DMS114 treated with DMSO at 0.1 percent for 48 hours (cell line): ENCODE measurements at regions not wholly inside any gene's neighbourhood (a gene's known extent, or its start where the extent isn't known, plus 50 kb on each side); places are given as distances from the start of the nearest gene placed in this dataset.

Experiments used
- DNase-seq: peaks from one replicate; lab custom pipeline; 2025; ENCODE audit not compliant: unreplicated experiment; lab: John Stamatoyannopoulos, UW

DNA sequence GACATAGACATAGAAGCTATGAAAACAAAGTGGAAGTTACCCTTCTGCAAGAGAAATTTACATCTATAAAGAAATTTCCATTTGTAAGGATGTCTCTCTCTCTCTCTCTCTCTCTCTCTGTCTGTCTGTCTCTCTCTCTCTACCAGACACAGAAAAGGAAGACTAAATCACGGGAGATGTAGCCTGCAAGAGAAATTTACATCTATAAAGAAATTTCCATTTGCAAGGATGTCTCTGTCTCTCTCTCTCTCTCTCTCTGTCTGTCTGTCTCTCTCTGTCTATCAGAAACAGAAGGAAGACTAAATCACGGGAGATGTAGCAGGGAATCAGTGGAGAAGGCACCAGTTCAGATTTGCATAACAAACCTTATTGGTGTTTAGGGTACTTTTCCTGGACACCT is 65.6 kb upstream of the CTSO start:
- DNase-seq: no peak

DNA sequence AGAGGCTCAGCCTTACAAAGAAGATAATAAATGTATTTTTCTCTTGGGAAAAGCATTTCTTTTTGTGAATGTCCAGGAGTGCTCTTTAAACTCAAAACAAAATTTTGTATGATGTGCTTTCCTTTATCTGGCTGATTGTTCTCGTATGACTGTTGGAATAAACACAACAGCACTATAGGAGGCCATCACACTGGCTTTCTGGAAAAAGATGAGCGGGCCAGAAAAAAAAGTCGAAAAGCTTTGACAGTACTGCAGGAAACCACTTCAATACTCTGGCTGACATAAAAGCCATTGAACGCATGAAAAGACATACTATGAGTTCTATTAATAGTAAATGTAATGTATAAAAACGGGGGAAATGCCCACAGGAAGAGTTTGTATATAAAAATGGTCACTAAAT is 64.7 kb upstream of the CTSO start:
- no peak for DNase-seq

DNA sequence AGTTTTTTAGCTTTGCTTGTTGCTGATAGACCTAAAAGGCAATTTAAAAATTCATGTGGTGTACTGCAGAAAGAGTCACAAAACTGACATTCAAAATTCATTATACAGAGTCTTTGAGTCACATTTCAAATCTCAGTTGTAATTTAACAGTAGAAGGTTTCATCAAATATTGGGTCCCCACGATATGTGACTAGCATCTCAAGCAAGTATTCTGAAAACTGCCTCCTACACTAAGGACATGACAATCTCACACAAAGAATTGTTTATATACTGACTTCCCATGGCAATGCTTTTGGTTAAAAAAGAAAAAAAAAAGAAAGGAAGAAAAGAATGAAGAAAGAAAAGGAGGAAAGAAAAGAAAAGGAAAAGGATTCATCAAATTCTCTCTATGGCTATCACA is 62.1 kb upstream of the CTSO start:
- no peak for DNase-seq

DNA sequence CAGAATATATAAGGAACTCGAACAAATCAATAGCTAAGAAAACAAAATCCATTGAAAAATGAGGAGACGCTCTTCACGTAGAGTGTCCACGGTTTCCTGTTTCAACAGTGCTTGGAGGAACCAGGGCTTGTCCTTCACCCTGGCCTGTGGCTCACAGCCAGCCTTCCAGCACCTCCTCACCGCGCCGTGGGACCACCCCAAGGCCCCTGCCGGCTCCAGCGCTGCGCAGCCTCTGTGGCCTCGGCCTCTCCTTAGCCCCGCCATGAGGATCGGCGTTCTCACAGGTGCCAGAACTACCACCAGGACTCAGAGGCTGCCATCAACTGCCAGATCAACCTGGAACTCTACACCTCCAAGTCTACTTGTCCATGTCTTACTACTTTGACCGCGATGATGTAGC is 52.5 kb upstream of the CTSO start:
- no peak for DNase-seq
